ENCODE measurements at regions not wholly inside any gene's neighbourhood (a gene's known extent, or its start where the extent isn't known, plus 50 kb on each side); places are given as distances from the start of the nearest gene placed in this dataset.
A peak's percentile ranks its signal among the peaks of the same experiment; 100 is the strongest.

DNA sequence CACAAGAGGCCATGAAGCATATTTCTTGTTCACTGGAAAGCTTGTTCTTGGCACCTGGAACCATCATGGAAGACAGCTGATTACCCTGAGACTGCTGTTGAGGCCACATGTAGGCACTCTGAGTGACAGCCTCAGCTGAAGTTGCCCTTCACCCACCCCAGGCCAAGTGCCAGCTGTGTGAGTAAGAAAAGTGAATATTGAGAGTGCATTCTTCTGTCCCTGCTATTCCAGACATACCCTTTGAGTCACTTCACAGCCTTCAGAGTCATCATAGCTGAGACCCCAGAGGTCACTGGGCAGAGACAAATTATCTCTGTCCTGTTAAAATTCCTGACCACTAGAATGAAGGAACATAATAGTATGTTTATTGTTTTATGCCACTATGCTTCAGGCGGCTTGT is 79.6 kb downstream of the NFKBIZ start:
- Histone ChIP-seq H3K9me3 (no peaks in the 10 kb centered on the region), H3K36me3 (no peaks in the 10 kb centered on the region), H3K4me3 (no peak overlapping the region), H3K27ac (no peak overlapping the region), H3K27me3 (no peaks in the 10 kb centered on the region), H3K4me1 (no peaks in the 10 kb centered on the region)
- WGBS (ENCODE audit: insufficient coverage, low coverage, low lambda C conversion rate, missing lambda C conversion rate), result 100% methylated on average over 1 of the region's 1 CpG
- TF ChIP-seq, protein P1, sequence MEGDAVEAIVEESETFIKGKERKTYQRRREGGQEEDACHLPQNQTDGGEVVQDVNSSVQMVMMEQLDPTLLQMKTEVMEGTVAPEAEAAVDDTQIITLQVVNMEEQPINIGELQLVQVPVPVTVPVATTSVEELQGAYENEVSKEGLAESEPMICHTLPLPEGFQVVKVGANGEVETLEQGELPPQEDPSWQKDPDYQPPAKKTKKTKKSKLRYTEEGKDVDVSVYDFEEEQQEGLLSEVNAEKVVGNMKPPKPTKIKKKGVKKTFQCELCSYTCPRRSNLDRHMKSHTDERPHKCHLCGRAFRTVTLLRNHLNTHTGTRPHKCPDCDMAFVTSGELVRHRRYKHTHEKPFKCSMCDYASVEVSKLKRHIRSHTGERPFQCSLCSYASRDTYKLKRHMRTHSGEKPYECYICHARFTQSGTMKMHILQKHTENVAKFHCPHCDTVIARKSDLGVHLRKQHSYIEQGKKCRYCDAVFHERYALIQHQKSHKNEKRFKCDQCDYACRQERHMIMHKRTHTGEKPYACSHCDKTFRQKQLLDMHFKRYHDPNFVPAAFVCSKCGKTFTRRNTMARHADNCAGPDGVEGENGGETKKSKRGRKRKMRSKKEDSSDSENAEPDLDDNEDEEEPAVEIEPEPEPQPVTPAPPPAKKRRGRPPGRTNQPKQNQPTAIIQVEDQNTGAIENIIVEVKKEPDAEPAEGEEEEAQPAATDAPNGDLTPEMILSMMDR (IDR thresholded peaks at IDR 0.05), result no peak
- no peak for TF ChIP-seq POLR2A (IDR thresholded peaks at IDR 0.05)
- intact Hi-C loops (cut with DNase I), result no loop called here
- DNase-seq, result no peak
- peak in 1 of 4 donors; percentile 61 for ATAC-seq

DNA sequence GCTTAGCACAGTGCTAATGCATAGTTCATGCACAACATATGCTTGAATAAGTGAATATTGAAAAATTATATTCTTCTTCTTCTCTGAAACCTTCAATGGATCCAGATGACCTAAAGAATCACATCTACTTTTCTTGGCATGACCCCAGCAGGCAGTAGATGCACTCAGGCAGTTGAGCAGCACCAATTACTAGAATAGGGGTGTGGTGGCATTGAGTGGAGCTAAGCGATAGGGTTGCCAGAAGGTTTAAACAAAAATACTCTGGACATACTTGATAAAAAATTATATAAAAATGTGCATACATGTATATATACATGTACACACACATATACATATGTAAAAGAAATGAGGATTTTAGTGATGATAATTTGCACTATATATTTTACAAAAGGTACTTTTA is 81.8 kb downstream of the NFKBIZ start:
- Histone ChIP-seq H3K27ac (no peak overlapping the region), H3K4me1 (no peaks in the 10 kb centered on the region), H3K27me3 (no peaks in the 10 kb centered on the region), H3K36me3 (no peaks in the 10 kb centered on the region), H3K9me3 (no peaks in the 10 kb centered on the region), H3K4me3 (no peak overlapping the region)
- 100% methylated on average over 1 of the region's 1 CpG for WGBS (ENCODE audit: insufficient coverage, low coverage, low lambda C conversion rate, missing lambda C conversion rate)
- ATAC-seq (no peak), DNase-seq (no peak)
- intact Hi-C loops (cut with DNase I), result no loop called here
- no peak for TF ChIP-seq POLR2A (IDR thresholded peaks at IDR 0.05)
- TF ChIP-seq, protein P1 (IDR thresholded peaks at IDR 0.05), result no peak

DNA sequence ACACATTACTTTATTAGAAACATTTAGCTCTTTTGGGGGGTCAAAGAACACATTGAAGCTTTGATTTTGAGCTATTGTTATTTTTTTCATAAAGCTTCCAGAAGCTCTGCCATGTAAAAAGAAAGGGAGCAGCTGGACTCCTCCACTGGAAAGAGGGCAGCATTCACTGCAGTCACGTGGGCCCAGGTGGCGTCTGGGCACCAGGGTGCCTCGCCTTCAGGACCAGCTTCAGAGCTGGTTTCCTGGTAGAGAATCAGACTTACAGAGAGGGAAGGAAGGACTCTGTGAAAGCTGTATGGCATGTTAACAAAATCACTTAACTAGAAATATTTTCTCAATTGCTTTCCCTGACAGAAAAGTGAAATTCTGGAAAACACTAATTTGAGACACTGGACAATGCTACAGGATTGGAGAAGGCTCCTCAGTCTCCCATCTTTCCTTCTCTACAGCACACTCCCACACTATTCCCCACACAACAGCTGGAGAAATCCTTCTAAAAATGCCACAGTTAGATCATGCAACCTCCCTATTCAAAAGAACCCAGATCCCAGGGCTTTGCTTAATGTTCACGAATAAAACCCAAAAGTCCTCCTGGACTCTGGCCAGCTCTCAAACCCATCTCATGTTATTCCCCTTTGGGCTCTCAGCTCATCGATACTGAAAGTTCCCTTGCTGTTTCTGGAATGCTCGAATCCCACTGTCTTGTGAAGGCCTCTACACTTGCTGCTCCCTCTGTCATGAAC is 83.2 kb downstream of the NFKBIZ start:
- Histone ChIP-seq H3K36me3 (no peaks in the 10 kb centered on the region), H3K27me3 (no peaks in the 10 kb centered on the region), H3K4me3 (no peak overlapping the region), H3K4me1 (no peaks in the 10 kb centered on the region), H3K9me3 (no peaks in the 10 kb centered on the region), H3K27ac (no peak overlapping the region)
- TF ChIP-seq, protein P1 (IDR thresholded peaks at IDR 0.05), result no peak
- no peak for TF ChIP-seq POLR2A (IDR thresholded peaks at IDR 0.05)
- intact Hi-C loops (cut with DNase I), result no loop called here
- 79% methylated on average over 6 of the region's 6 CpGs for WGBS (ENCODE audit: insufficient coverage, low coverage, low lambda C conversion rate, missing lambda C conversion rate)
- ATAC-seq (no peak), DNase-seq (no peak)

DNA sequence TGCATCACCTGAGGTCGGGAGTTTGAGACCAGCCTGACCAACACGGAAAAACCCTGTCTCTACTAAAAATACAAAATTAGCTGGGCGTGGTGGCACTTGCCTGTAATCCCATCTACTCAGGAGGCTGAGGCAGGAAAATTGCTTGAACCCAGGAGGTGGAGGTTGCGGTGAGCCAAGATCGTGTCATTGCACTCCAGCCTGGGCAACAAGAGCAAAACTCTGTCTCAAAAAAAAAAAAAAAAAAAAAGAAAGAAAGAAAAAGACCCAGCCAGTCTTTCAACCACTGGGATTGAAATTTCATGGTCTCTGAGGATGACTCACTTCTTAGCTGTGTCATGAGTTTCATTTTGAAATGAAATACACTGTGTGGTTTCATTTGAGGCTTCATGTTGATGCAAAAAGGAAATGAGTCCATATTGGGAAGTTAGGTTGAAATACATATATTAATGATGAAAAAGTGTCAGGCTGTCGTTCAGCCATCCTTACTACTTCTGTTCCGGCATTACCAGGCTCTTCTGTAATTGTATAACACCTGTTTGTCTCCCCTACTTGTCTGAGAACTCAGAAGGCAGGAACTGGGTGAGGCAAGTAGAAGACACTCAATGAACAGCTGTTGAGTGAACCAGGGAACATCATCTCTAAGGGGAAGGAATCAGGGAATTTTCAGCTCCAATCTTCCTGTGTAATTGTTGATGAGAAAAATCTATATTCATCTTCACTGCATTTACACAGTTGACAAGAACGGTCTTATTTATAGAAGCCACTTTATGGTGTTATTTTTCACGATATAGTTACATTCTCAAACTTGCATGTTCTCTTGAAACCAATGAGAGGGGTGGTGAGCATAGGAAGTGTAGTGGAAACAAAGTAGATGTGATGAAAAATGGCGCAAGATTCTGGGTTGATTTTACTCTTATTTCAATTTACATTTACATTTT is 87.4 kb downstream of the NFKBIZ start:
- ATAC-seq (peak; percentile 39 to 73 (median 62)), DNase-seq (no peak)
- Histone ChIP-seq H3K9me3 (no peaks in the 10 kb centered on the region), H3K27me3 (no peaks in the 10 kb centered on the region), H3K4me3 (no peak overlapping the region), H3K36me3 (no peaks in the 10 kb centered on the region), H3K4me1 (peaks cover 0 to 4% (median 0%) of the 10 kb centered on the region in 4 donors), H3K27ac (no peak overlapping the region)
- intact Hi-C loops (cut with DNase I), result no loop called here
- WGBS (ENCODE audit: insufficient coverage, low coverage, low lambda C conversion rate, missing lambda C conversion rate), result 73% methylated on average over 7 of the region's 10 CpGs
- TF ChIP-seq POLR2A (IDR thresholded peaks at IDR 0.05), result no peak
- TF ChIP-seq, protein P1 (IDR thresholded peaks at IDR 0.05), result no peak

All from right lobe of liver (tissue), 6 donors.